GM12878 (cell line): ENCODE measurements at regions not wholly inside any gene's neighbourhood (a gene's known extent, or its start where the extent isn't known, plus 50 kb on each side); places are given as distances from the start of the nearest gene placed in this dataset.

Source experiments
- ATAC-seq: fragments of 200-7000 bp; cut with Tn5 transposase; 3 replicates; pipeline ENCODE4 v1.9.1; 2020; ENCODE audit warnings: mild to moderate bottlenecking, moderate library complexity
- BruUV-seq: library from RNA; stranded (reverse); fragments of 400-500 nt; replicated peaks from 2 replicates; lab custom pipeline; 2021; lab: Mats Ljungman, UMichigan
- CTCF ChIA-PET: fragments of 300-600 bp; sonication (Branson Sonifier 250); formaldehyde crosslinking; extraction: SDS; loops from one replicate; lab custom pipeline; 2021; ENCODE audit warnings: inconsistent platforms; lab: Yijun Ruan, JAX
- POLR2A ChIA-PET: fragments of 350-600 bp; formaldehyde crosslinking; extraction: SDS; loops from one replicate; lab custom pipeline; 2021; ENCODE audit warnings: inconsistent platforms; lab: Charles Lee
- RAD21 ChIA-PET: fragments of 300-600 bp; sonication (Branson Sonifier 250); formaldehyde crosslinking; loops from one replicate; lab custom pipeline; 2023; ENCODE audit warnings: antibody characterized with exemption; ENCODE audit not compliant: unreplicated experiment; lab: Charles Lee
- SMC1A ChIA-PET: fragments of 300-600 bp; sonication (Branson Sonifier 250); formaldehyde crosslinking; loops from one replicate; lab custom pipeline; 2023; ENCODE audit not compliant: unreplicated experiment, uncharacterized antibody; lab: Charles Lee
- DNase-seq: peaks from one replicate; pipeline ENCODE4 v3.0.0-alpha.2; 2011; ENCODE audit warnings: low read depth, low spot score
- FAIRE-seq: peaks from 3 replicates; lab custom pipeline; 2011; peaks lifted over from hg19 to GRCh38; lab: Jason Lieb, UNC
- H2AFZ ChIP-seq: 2 replicates; pipeline ENCODE4 v1.6.0; 2011; ENCODE audit warnings: low read depth, low read length, control low read depth; ENCODE audit not compliant: control insufficient read depth
- H3K27ac ChIP-seq: 2 replicates; pipeline ENCODE4 v1.5.1; 2011; ENCODE audit warnings: control low read depth; ENCODE audit not compliant: control insufficient read depth, insufficient read depth
- H3K27me3 ChIP-seq, 2 experiments: replicated peaks in 1 of 2; 2 replicates each; pipeline versions ENCODE4 v1.6.0 to v1.6.1; 2011; ENCODE audit warnings: low read length in 1 of 2; ENCODE audit not compliant: control insufficient read depth in 2 of 2, insufficient read depth in 2 of 2
- H3K36me3 ChIP-seq, 2 experiments: 2 replicates each; pipeline ENCODE4 v1.5.1; 2011; ENCODE audit warnings: low read length in 1 of 2; ENCODE audit not compliant: control insufficient read depth in 2 of 2, insufficient read depth in 2 of 2
- H3K4me1 ChIP-seq: 2 replicates; pipeline ENCODE4 v1.6.1; 2011; ENCODE audit warnings: mild to moderate bottlenecking, low read length, moderate library complexity, mixed read lengths; ENCODE audit not compliant: control insufficient read depth, insufficient read depth
- H3K4me2 ChIP-seq: 2 replicates; pipeline ENCODE4 v1.6.0; 2011; ENCODE audit warnings: control low read depth; ENCODE audit not compliant: control insufficient read depth, insufficient read depth
- H3K4me3 ChIP-seq: fragments of 200-600 bp; sonication (generic); 2 replicates; pipeline ENCODE4 v1.5.1; 2016
- H3K79me2 ChIP-seq: 2 replicates; pipeline ENCODE4 v1.6.0; 2011; ENCODE audit warnings: low read length; ENCODE audit not compliant: control insufficient read depth, insufficient read depth
- H3K9ac ChIP-seq: 2 replicates; pipeline ENCODE4 v1.8.0; 2011; ENCODE audit warnings: low read length, control low read depth, mixed read lengths; ENCODE audit not compliant: control insufficient read depth, insufficient read depth
- H3K9me3 ChIP-seq: replicated peaks from 3 replicates; pipeline ENCODE4 v1.5.1; 2011; ENCODE audit warnings: mild to moderate bottlenecking, low read length; ENCODE audit not compliant: control insufficient read depth, insufficient read depth
- H4K20me1 ChIP-seq: 2 replicates; pipeline ENCODE4 v1.6.0; 2011; ENCODE audit not compliant: control insufficient read depth, insufficient read depth
- BRCA1 ChIP-seq: IDR thresholded peaks from 2 replicates; pipeline ENCODE4 v1.6.1; 2011; ENCODE audit warnings: low read depth, low read length, improper control_type of control experiment
- SIX5 ChIP-seq: IDR thresholded peaks from 2 replicates; pipeline ENCODE4 v1.6.1; 2011; ENCODE audit warnings: mild to moderate bottlenecking, low read depth, low read length, moderate library complexity; ENCODE audit not compliant: severe bottlenecking
- SREBF2 ChIP-seq: IDR thresholded peaks from 2 replicates; pipeline ENCODE4 v1.6.1; 2012; ENCODE audit warnings: mild to moderate bottlenecking, low read length
- STAT1 ChIP-seq: fragments of 450-650 bp; conservative IDR thresholded peaks from 2 replicates; pipeline ENCODE4 v1.6.1; 2014; ENCODE audit warnings: antibody characterized with exemption, mild to moderate bottlenecking
- TAF1 ChIP-seq: IDR thresholded peaks from 2 replicates; pipeline ENCODE4 v1.6.1; 2011; ENCODE audit warnings: mild to moderate bottlenecking, low read depth, low read length, borderline replicate concordance
- TCF3 ChIP-seq: IDR thresholded peaks from 2 replicates; pipeline ENCODE4 v1.6.1; 2012; ENCODE audit warnings: low read depth, mild to moderate bottlenecking, low read length, borderline replicate concordance; ENCODE audit not compliant: insufficient read depth
- ZBTB11 ChIP-seq: fragments of 450-650 bp; formaldehyde crosslinking; IDR thresholded peaks from 2 replicates; pipeline ENCODE4 v1.5.0; 2022; ENCODE audit warnings: mild to moderate bottlenecking, missing genetic modification characterization
- ZNF687 ChIP-seq: fragments of 450-650 bp; IDR thresholded peaks from 2 replicates; pipeline ENCODE4 v1.6.1; 2017; ENCODE audit warnings: mild to moderate bottlenecking, moderate library complexity
- WGBS: methylation state at CpG from one replicate; pipeline ENCODE4 v1.1.6; 2016; ENCODE audit warnings: low lambda C conversion rate; ENCODE audit not compliant: insufficient replicate concordance, insufficient coverage; ENCODE audit errors: missing lambda C conversion rate; 5-methylcytosine and 5-hydroxymethylcytosine counted together
- in situ Hi-C: fragments of 300-500 bp; cut with MboI; formaldehyde crosslinking; loops from 9 replicates; pipeline ENCODE4 v1.14.3; 2018; ENCODE audit warnings: mixed read lengths
- intact Hi-C: fragments of 100-400 bp; cut with micrococcal nuclease; formaldehyde crosslinking; loops from one replicate; pipeline ENCODE4 v1.14.2; 2022; ENCODE audit not compliant: unreplicated experiment

GRCh38 chr20:12894089-12894488 lies 114.7 kb upstream of the SPTLC3 start:
- SMC1A ChIA-PET, result interaction anchor here (1.0 kb wide), 1 partner anchor 31 kb away, joined by 3 read pairs; no protein-coding TSS in a partner anchor
- FAIRE-seq, result no peak
- H3K4me1 ChIP-seq, result no peaks in the 10 kb centered on the region

More at GRCh38 chr20:12894089-12894488, 114.7 kb upstream of the SPTLC3 start:
- POLR2A ChIA-PET, result no interaction called here
- WGBS, result 50% methylated on average over 7 of the region's 7 CpGs
- H3K9ac ChIP-seq, result no peak overlapping the region
- H4K20me1 ChIP-seq, result no peaks in the 10 kb centered on the region
- H3K9me3 ChIP-seq, result no peaks in the 10 kb centered on the region
- no peaks in the 10 kb centered on the region for H3K27me3 ChIP-seq
- H3K4me2 ChIP-seq, result no peak overlapping the region
- intact Hi-C loops, result no loop called here
- H3K4me3 ChIP-seq, result no peak overlapping the region
- no peak for DNase-seq
- no peak overlapping the region for H2AFZ ChIP-seq
- RAD21 ChIA-PET, result no interaction called here
- TF ChIP-seq SREBF2 (no peak), BRCA1 (no peak), STAT1 (no peak), TAF1 (no peak), TCF3 (no peak), ZNF687 (no peak), SIX5 (no peak), ZBTB11 (CRISPR knock-in tag) (no peak)
- no peak for ATAC-seq
- CTCF ChIA-PET, result no interaction called here
- no peak overlapping the region for H3K27ac ChIP-seq
- in situ Hi-C loops, result no loop called here
- BruUV-seq, result no TSS peak
- no peaks in the 10 kb centered on the region for H3K36me3 ChIP-seq
- H3K79me2 ChIP-seq, result no peaks in the 10 kb centered on the region
